ENCODE measurements at regions not wholly inside any gene's neighbourhood (a gene's known extent, or its start where the extent isn't known, plus 50 kb on each side); places are given as distances from the start of the nearest gene placed in this dataset.

DNA sequence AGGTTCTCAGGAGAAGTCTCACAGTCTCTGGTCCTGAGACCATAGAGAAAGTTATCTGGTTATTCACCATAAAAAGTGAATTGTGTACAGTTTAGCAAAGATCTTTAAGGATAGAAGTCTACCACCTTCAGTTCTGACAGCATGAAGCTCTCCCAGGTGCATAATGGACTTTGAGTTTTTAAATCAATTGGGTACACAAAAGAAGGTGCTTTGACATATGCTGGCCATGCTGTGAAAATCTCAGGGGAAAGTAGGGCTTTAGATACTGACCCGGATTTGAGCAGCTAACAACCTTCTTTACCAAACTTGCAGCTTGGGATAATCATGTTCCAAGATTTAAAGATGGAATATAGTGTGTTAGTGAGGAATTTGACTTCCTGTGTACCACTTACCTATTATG lies 264.2 kb downstream of the ZSWIM6 start:
- TF ChIP-seq EZH2 (IDR thresholded peaks at IDR 0.05; ENCODE audit: borderline replicate concordance, low read depth, low read length, severe bottlenecking) (no peak), FOS (IDR thresholded peaks at IDR 0.05; ENCODE audit: borderline replicate concordance, insufficient read depth, low read length) (no peak), GATA2 (IDR thresholded peaks at IDR 0.05; ENCODE audit: insufficient read depth, insufficient read length, low read depth, low read length) (no peak), POLR2A (IDR thresholded peaks at IDR 0.05; ENCODE audit: low read depth, low read length) (no peak), MYC (IDR thresholded peaks at IDR 0.05; ENCODE audit: low read depth, low read length) (no peak), JUN (IDR thresholded peaks at IDR 0.05; ENCODE audit: borderline replicate concordance, insufficient read depth, insufficient read length, low read depth) (no peak), POLR2AphosphoS5 (IDR thresholded peaks at IDR 0.05; ENCODE audit: insufficient read depth, low read depth, low read length) (no peak)
- TF ChIP-seq, protein P1, sequence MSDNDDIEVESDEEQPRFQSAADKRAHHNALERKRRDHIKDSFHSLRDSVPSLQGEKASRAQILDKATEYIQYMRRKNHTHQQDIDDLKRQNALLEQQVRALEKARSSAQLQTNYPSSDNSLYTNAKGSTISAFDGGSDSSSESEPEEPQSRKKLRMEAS (IDR thresholded peaks at IDR 0.05; ENCODE audit: insufficient read depth, insufficient read length), result no peak
- TF ChIP-seq, protein P2, sequence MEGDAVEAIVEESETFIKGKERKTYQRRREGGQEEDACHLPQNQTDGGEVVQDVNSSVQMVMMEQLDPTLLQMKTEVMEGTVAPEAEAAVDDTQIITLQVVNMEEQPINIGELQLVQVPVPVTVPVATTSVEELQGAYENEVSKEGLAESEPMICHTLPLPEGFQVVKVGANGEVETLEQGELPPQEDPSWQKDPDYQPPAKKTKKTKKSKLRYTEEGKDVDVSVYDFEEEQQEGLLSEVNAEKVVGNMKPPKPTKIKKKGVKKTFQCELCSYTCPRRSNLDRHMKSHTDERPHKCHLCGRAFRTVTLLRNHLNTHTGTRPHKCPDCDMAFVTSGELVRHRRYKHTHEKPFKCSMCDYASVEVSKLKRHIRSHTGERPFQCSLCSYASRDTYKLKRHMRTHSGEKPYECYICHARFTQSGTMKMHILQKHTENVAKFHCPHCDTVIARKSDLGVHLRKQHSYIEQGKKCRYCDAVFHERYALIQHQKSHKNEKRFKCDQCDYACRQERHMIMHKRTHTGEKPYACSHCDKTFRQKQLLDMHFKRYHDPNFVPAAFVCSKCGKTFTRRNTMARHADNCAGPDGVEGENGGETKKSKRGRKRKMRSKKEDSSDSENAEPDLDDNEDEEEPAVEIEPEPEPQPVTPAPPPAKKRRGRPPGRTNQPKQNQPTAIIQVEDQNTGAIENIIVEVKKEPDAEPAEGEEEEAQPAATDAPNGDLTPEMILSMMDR (IDR thresholded peaks at IDR 0.05; ENCODE audit: extremely low read depth in 1 of 2, insufficient read depth in 1 of 2, low read depth in 1 of 2, low read length in 2 of 2), result no peak
- intact Hi-C loops (cut with micrococcal nuclease), result loop anchor here (10.0 kb wide), 1 partner anchor 589 kb away; no protein-coding TSS in a partner anchor
- peaks cover 15 to 20% of the 10 kb centered on the region in 2 experiments for H3K27me3 ChIP-seq (ENCODE audit: control insufficient read depth in 2 of 2, insufficient read depth in 2 of 2, low read length in 2 of 2)
- DNase-seq (ENCODE audit: low read depth, low spot score) (no peak), FAIRE-seq (no peak)
- no peak overlapping the region for H3K4me2 ChIP-seq (ENCODE audit: insufficient read depth, low read length)
- H3K79me2 ChIP-seq (ENCODE audit: control insufficient read depth, insufficient read depth, low read length), result no peaks in the 10 kb centered on the region
- no peak overlapping the region for H3K9ac ChIP-seq (replicated peaks; ENCODE audit: extremely low read depth, insufficient read depth, low read length)
- H3K9me1 ChIP-seq (replicated peaks; ENCODE audit: control insufficient read depth, extremely low read depth, insufficient read depth, low read length), result no peaks in the 10 kb centered on the region
- POLR2A ChIA-PET, result no interaction called here
- H2AFZ ChIP-seq (ENCODE audit: low read depth, low read length), result no peak overlapping the region
- no peak overlapping the region for H3K27ac ChIP-seq (ENCODE audit: insufficient read depth, low read depth, low read length)
- no peaks in the 10 kb centered on the region for H3K36me3 ChIP-seq (ENCODE audit: control insufficient read depth in 2 of 2, extremely low read depth in 1 of 2, insufficient read depth in 2 of 2, low read length in 2 of 2)
- no peaks in the 10 kb centered on the region for H3K4me1 ChIP-seq (ENCODE audit: control insufficient read depth, extremely low read depth, insufficient read depth, low read length)
- no peaks in the 10 kb centered on the region for H3K9me3 ChIP-seq (replicated peaks; ENCODE audit: control insufficient read depth, insufficient read depth, low read length)
- H4K20me1 ChIP-seq (replicated peaks; ENCODE audit: control insufficient read depth, extremely low read depth, insufficient read depth, low read length), result no peaks in the 10 kb centered on the region
- CTCF ChIA-PET, result interaction anchor here (1.3 kb wide), 2 partner anchors 13 to 16 kb away, joined by 3 read pairs; no protein-coding TSS in a partner anchor
- dilution Hi-C loops (cut with MboI; ENCODE audit: extremely low pct_ligation_motif_present, low sequenced_read_pairs), result no loop called here
- no peak overlapping the region for H3K4me3 ChIP-seq (replicated peaks in 1 of 3; ENCODE audit: insufficient read depth in 1 of 3, low read depth in 1 of 3, low read length in 3 of 3)
- no TSS peak for BruUV-seq (replicated peaks)
